HCT116 (cell line): ENCODE measurements at regions not wholly inside any gene's neighbourhood (a gene's known extent, or its start where the extent isn't known, plus 50 kb on each side); places are given as distances from the start of the nearest gene placed in this dataset.

Experiments used
- ATAC-seq: fragments of 200-7000 bp; cut with Tn5 transposase; 2 replicates; pipeline ENCODE4 v1.9.1; 2020; ENCODE audit warnings: mild to moderate bottlenecking, moderate library complexity
- BruUV-seq: library from RNA; stranded (reverse); fragments of 400-500 nt; replicated peaks from 2 replicates; lab custom pipeline; 2021; lab: Mats Ljungman, UMichigan
- CTCF ChIA-PET: fragments of 300-600 bp; sonication (Branson Sonifier 250); formaldehyde crosslinking; loops from one replicate; lab custom pipeline; 2021; ENCODE audit warnings: antibody characterized with exemption; lab: Charles Lee
- POLR2A ChIA-PET: fragments of 300-600, 350-600 bp; sonication (Branson Sonifier 250); formaldehyde crosslinking; loops from one replicate; lab custom pipeline; 2021; ENCODE audit warnings: antibody characterized with exemption; lab: Charles Lee
- RAD21 ChIA-PET, 2 experiments: fragments of 300-600 bp; sonication (Branson Sonifier 250); formaldehyde crosslinking; loops; one replicate each; lab custom pipeline; 2023; ENCODE audit warnings: low total read pairs in 2 of 2; ENCODE audit not compliant: uncharacterized antibody in 2 of 2, unreplicated experiment in 2 of 2, low non-redundant PET in 1 of 2; lab: Charles Lee
- DNase-seq: peaks from one replicate; pipeline ENCODE4 v3.0.0-alpha.2; 2010; ENCODE audit warnings: low read depth, low spot score
- H2AFZ ChIP-seq: fragments of 200-600 bp; shearing (Covaris generic), sonication (generic); 2 replicates; pipeline ENCODE4 v1.6.1; 2017; ENCODE audit warnings: low read depth, mixed run types, mixed read lengths, antibody characterized with exemption, low read length; ENCODE audit not compliant: poor library complexity, severe bottlenecking
- H3K27ac ChIP-seq: 2 replicates; pipeline ENCODE4 v1.5.1; 2012; ENCODE audit warnings: low read depth, low read length
- H3K27me3 ChIP-seq: fragments of 200-600 bp; sonication (generic); 2 replicates; pipeline ENCODE4 v1.6.1; 2016; ENCODE audit warnings: mixed run types, low read length, mixed read lengths; ENCODE audit not compliant: insufficient read depth
- H3K36me3 ChIP-seq, 2 experiments: fragments of 200-500 bp in 1 of 2; fragments of 200-600 bp in 1 of 2; sonication (Bioruptor generic) in 1 of 2; sonication (generic) in 1 of 2; 2 replicates each; pipeline versions ENCODE4 v1.5.1 to v1.6.1; 2014 to 2016; ENCODE audit warnings: low read length in 2 of 2, inconsistent platforms in 1 of 2, mixed read lengths in 1 of 2, mixed run types in 1 of 2; ENCODE audit not compliant: insufficient read depth in 2 of 2, control insufficient read depth in 1 of 2
- H3K4me1 ChIP-seq, 2 experiments: fragments of 200-600 bp in 1 of 2; sonication (generic) in 1 of 2; 2 replicates each; pipeline versions ENCODE4 v1.5.1 to v1.6.1; 2012 to 2017; ENCODE audit warnings: low read length in 2 of 2, inconsistent platforms in 1 of 2, mild to moderate bottlenecking in 1 of 2, mixed read lengths in 1 of 2, mixed run types in 1 of 2, moderate library complexity in 1 of 2; ENCODE audit not compliant: insufficient read depth in 2 of 2, control insufficient read depth in 1 of 2
- H3K4me2 ChIP-seq: fragments of 200-600 bp; sonication (generic); 2 replicates; pipeline ENCODE4 v1.6.1; 2017; ENCODE audit warnings: mixed run types, low read length, mixed read lengths
- H3K4me3 ChIP-seq, 2 experiments: fragments of 200-600 bp in 1 of 2; sonication (generic) in 1 of 2; replicated peaks in 1 of 2; 2 replicates each; pipeline ENCODE4 v1.5.1; 2011 to 2016; ENCODE audit warnings: low read length in 2 of 2, control low read depth in 1 of 2, low read depth in 1 of 2, mild to moderate bottlenecking in 1 of 2, mixed read lengths in 1 of 2, mixed run types in 1 of 2
- H3K79me2 ChIP-seq: fragments of 200-600 bp; sonication (generic); 2 replicates; pipeline ENCODE4 v1.6.1; 2017; ENCODE audit warnings: mild to moderate bottlenecking, mixed run types, low read length, moderate library complexity, mixed read lengths; ENCODE audit not compliant: insufficient read depth
- H3K9ac ChIP-seq: fragments of 200-600 bp; sonication (generic); 2 replicates; pipeline ENCODE4 v1.6.1; 2016; ENCODE audit warnings: low read length, mixed read lengths
- H3K9me2 ChIP-seq: fragments of 200-600 bp; sonication (generic), shearing (Covaris generic); 2 replicates; pipeline ENCODE4 v1.6.1; 2017; ENCODE audit warnings: mixed run types, mild to moderate bottlenecking, moderate library complexity; ENCODE audit not compliant: insufficient read depth
- H3K9me3 ChIP-seq, 2 experiments: fragments of 200-500 bp in 1 of 2; fragments of 200-600 bp in 1 of 2; sonication (Bioruptor generic) in 1 of 2; sonication (generic) in 1 of 2; 2 replicates each; pipeline ENCODE4 v1.6.1; 2014 to 2017; ENCODE audit warnings: low read length in 2 of 2, mixed read lengths in 2 of 2, inconsistent platforms in 1 of 2, low read depth in 1 of 2, mild to moderate bottlenecking in 1 of 2, mixed run types in 1 of 2, moderate library complexity in 1 of 2; ENCODE audit not compliant: control insufficient read depth in 1 of 2, insufficient read depth in 1 of 2
- H4K20me1 ChIP-seq: fragments of 200-600 bp; sonication (generic), shearing (Covaris generic); 2 replicates; pipeline ENCODE4 v1.6.1; 2017; ENCODE audit warnings: mixed run types, mild to moderate bottlenecking, moderate library complexity; ENCODE audit not compliant: insufficient read depth
- CBX3 ChIP-seq: IDR thresholded peaks from 2 replicates; pipeline ENCODE4 v1.6.1; 2012; ENCODE audit warnings: low read depth
- FOSL1 ChIP-seq: IDR thresholded peaks from 2 replicates; pipeline ENCODE4 v1.6.1; 2012; ENCODE audit warnings: low read depth
- POLR2A ChIP-seq: IDR thresholded peaks from 2 replicates; pipeline ENCODE4 v1.7.0; 2011; ENCODE audit warnings: borderline replicate concordance; ENCODE audit not compliant: insufficient read depth, insufficient read length; ENCODE audit errors: extremely low read depth
- RAD21 ChIP-seq: IDR thresholded peaks from 2 replicates; pipeline ENCODE4 v1.6.1; 2012; ENCODE audit warnings: low read depth, mild to moderate bottlenecking
- SP1 ChIP-seq: IDR thresholded peaks from 2 replicates; pipeline ENCODE4 v1.6.1; 2012; ENCODE audit warnings: low read depth
- SRF ChIP-seq: IDR thresholded peaks from 2 replicates; pipeline ENCODE4 v1.6.1; 2012; ENCODE audit warnings: low read depth
- ZFX ChIP-seq: fragments of 450-650 bp; IDR thresholded peaks from 2 replicates; pipeline ENCODE4 v1.6.1; 2017
- ZNF274 ChIP-seq: fragments of 200-500 bp; sonication (Bioruptor generic); IDR thresholded peaks from 2 replicates; pipeline ENCODE4 v1.6.1; 2014; ENCODE audit warnings: mild to moderate bottlenecking, low read depth, low read length, inconsistent platforms
- intact Hi-C: fragments of 100-400 bp; cut with micrococcal nuclease; formaldehyde crosslinking; loops from 2 replicates; pipeline ENCODE4 v1.10.0; 2022
- TF ChIP-seq, protein P1 (sequence below): IDR thresholded peaks from 2 replicates; pipeline ENCODE4 v1.6.1; 2012

DNA sequence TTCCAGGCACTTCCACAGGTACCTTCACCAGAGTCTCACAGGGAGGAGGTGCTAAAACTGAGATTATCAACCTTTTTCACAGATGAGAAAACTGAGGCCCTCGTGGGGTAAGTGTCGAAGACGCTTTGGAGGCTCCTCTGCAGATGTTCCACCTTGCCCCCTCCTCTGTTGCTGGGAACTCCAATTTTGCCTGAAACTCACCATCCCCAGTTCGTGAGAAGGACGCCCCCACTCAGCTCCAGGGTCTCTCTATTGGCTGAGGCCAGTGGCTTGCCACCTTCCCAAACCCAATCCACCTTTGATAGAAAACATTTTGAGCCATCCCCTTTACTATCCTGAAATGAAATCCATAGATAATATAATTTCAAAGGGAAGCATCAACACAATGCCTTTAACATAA, 109.1 kb downstream of the CYP26B1 start:
- DNase-seq, result no peak
- no peak overlapping the region for H3K9ac ChIP-seq
- H2AFZ ChIP-seq, result no peak overlapping the region
- no peak overlapping the region for H3K4me2 ChIP-seq
- ChIA-PET POLR2A (no interaction called here), RAD21 (no interaction called here), CTCF (no interaction called here)
- no peaks in the 10 kb centered on the region for H3K27me3 ChIP-seq
- H3K9me3 ChIP-seq, result no peaks in the 10 kb centered on the region; a peak in 1 of 4 replicates
- no peak overlapping the region for H3K4me3 ChIP-seq
- peaks cover 0 to 17% of the 10 kb centered on the region in 2 experiments; a peak in 2 of 4 replicates for H3K4me1 ChIP-seq
- no peak for TF ChIP-seq ZFX
- H3K36me3 ChIP-seq, result no peaks in the 10 kb centered on the region
- H3K79me2 ChIP-seq, result no peaks in the 10 kb centered on the region
- H3K9me2 ChIP-seq, result no peaks in the 10 kb centered on the region
- no peaks in the 10 kb centered on the region for H4K20me1 ChIP-seq
- no TSS peak for BruUV-seq
- intact Hi-C loops, result no loop called here
- no peak overlapping the region for H3K27ac ChIP-seq
- ATAC-seq, result no peak

DNA sequence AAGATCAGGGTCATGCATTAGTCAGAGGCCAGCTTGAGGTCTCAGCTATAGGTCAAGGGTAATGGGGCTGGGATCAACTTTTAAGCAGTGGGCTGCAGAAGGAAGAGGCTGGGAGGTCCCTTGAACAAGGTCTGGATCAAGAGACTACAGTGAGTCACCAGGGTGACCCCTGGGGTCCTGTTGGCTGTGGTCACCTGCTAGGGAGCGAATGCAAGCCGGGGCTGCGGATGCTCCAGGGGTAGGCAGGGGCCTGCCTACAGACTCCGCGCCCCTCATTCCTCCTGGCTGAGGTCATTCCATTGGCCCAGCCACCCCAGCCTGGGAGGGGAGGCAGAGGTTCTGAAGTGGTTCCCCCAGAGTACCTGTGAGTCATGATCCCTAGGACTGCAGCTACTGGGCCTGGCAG, 110.4 kb downstream of the CYP26B1 start:
- Histone ChIP-seq H4K20me1 (no peaks in the 10 kb centered on the region), H3K4me1 (peaks cover 0 to 17% of the 10 kb centered on the region in 2 experiments; a peak in 2 of 4 replicates)
- POLR2A ChIA-PET, result no interaction called here

More for the DNA sequence above, 110.4 kb downstream of the CYP26B1 start:
- BruUV-seq, result no TSS peak
- Histone ChIP-seq H3K9ac (no peak overlapping the region), H3K9me3 (no peaks in the 10 kb centered on the region), H3K79me2 (no peaks in the 10 kb centered on the region), H3K36me3 (no peaks in the 10 kb centered on the region), H3K4me3 (no peak overlapping the region), H2AFZ (no peak overlapping the region), H3K27ac (no peak overlapping the region), H3K4me2 (no peak overlapping the region), H3K9me2 (no peaks in the 10 kb centered on the region), H3K27me3 (no peaks in the 10 kb centered on the region)
- TF ChIP-seq ZNF274 (no peak), SP1 (no peak), SRF (no peak), ZFX (no peak), RAD21 (no peak), CBX3 (no peak), POLR2A (no peak), FOSL1 (no peak)
- TF ChIP-seq, protein P1, sequence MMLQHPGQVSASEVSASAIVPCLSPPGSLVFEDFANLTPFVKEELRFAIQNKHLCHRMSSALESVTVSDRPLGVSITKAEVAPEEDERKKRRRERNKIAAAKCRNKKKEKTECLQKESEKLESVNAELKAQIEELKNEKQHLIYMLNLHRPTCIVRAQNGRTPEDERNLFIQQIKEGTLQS, result no peak
- ATAC-seq (no peak; the same call in 1 of the 2 replicates), DNase-seq (no peak)
- CTCF ChIA-PET, result no interaction called here
- intact Hi-C loops, result no loop called here
- RAD21 ChIA-PET, result no interaction called here
